SK-N-SH (cell line): ENCODE measurements at regions not wholly inside any gene's neighbourhood (a gene's known extent, or its start where the extent isn't known, plus 50 kb on each side); places are given as distances from the start of the nearest gene placed in this dataset.

ENCODE experiments used
- CTCF ChIA-PET: fragments of 300-600, 350-600 bp; formaldehyde crosslinking; extraction: SDS; loops from one replicate; lab custom pipeline; 2021; lab: Yijun Ruan, JAX
- POLR2A ChIA-PET: fragments of 350-600 bp; sonication (Branson Sonifier 250); formaldehyde crosslinking; extraction: SDS; loops from one replicate; lab custom pipeline; 2020; ENCODE audit warnings: antibody characterized with exemption, inconsistent platforms; lab: Yijun Ruan, JAX
- DNase-seq: peaks from one replicate; pipeline ENCODE4 v3.0.0; 2012
- H2AFZ ChIP-seq: fragments of 200-600 bp; sonication (generic); 2 replicates; pipeline ENCODE4 v1.8.1; 2016; ENCODE audit warnings: antibody characterized with exemption, mild to moderate bottlenecking, low read depth
- H3F3A ChIP-seq: fragments of 200-600 bp; sonication (generic); replicated peaks from 2 replicates; pipeline ENCODE3; 2016; ENCODE audit warnings: antibody characterized with exemption, mild to moderate bottlenecking; ENCODE audit not compliant: insufficient read depth
- H3K27ac ChIP-seq, 2 experiments: fragments of 200-500 bp in 1 of 2; fragments of 200-600 bp in 1 of 2; sonication (Bioruptor generic) in 1 of 2; sonication (generic), shearing (Covaris generic) in 1 of 2; 2 replicates each; pipeline versions ENCODE4 v1.5.1 to v1.6.1; 2014 to 2016; ENCODE audit warnings: low read depth in 2 of 2, inconsistent platforms in 1 of 2, low read length in 1 of 2, mild to moderate bottlenecking in 1 of 2, mixed read lengths in 1 of 2
- H3K27me3 ChIP-seq: fragments of 200-600 bp; sonication (generic), shearing (Covaris generic); 2 replicates; pipeline ENCODE4 v1.6.1; 2016; ENCODE audit warnings: mixed run types; ENCODE audit not compliant: insufficient read depth
- H3K36me3 ChIP-seq, 2 experiments: fragments of 200-500 bp in 1 of 2; fragments of 200-600 bp in 1 of 2; sonication (Bioruptor generic) in 1 of 2; sonication (generic) in 1 of 2; replicated peaks in 1 of 2; 2 replicates each; pipeline versions ENCODE3 to v1.5.1; 2014 to 2016; ENCODE audit warnings: low read length in 1 of 2, mild to moderate bottlenecking in 1 of 2; ENCODE audit not compliant: insufficient read depth in 2 of 2, control insufficient read depth in 1 of 2
- H3K4me1 ChIP-seq, 2 experiments: fragments of 200-500 bp in 1 of 2; fragments of 200-600 bp in 1 of 2; sonication (Bioruptor generic) in 1 of 2; sonication (generic), shearing (Covaris generic) in 1 of 2; 2 replicates each; pipeline versions ENCODE4 v1.5.1 to v1.6.1; 2014 to 2016; ENCODE audit warnings: low read depth in 1 of 2, low read length in 1 of 2, mixed run types in 1 of 2; ENCODE audit not compliant: insufficient read depth in 2 of 2, control insufficient read depth in 1 of 2
- H3K4me2 ChIP-seq: fragments of 200-600 bp; sonication (generic), shearing (Covaris generic); 2 replicates; pipeline ENCODE4 v1.6.1; 2017; ENCODE audit warnings: mixed run types
- H3K4me3 ChIP-seq, 2 experiments: fragments of 200-500 bp in 1 of 2; fragments of 200-600 bp in 1 of 2; sonication (Bioruptor generic) in 1 of 2; sonication (generic), shearing (Covaris generic) in 1 of 2; 2 replicates each; pipeline versions ENCODE4 v1.5.1 to v1.8.1; 2014 to 2016; ENCODE audit warnings: low read depth in 2 of 2, inconsistent platforms in 1 of 2, low read length in 1 of 2, mild to moderate bottlenecking in 1 of 2, mixed read lengths in 1 of 2, moderate library complexity in 1 of 2
- H3K79me2 ChIP-seq: fragments of 200-600 bp; sonication (generic); 2 replicates; pipeline ENCODE4 v1.8.1; 2017; ENCODE audit warnings: mild to moderate bottlenecking; ENCODE audit not compliant: insufficient read depth
- H3K9ac ChIP-seq: fragments of 200-600 bp; sonication (generic); 2 replicates; pipeline ENCODE4 v1.6.1; 2017; ENCODE audit warnings: mixed run types
- H3K9me2 ChIP-seq: fragments of 200-600 bp; sonication (generic); 2 replicates; pipeline ENCODE4 v1.6.1; 2017; ENCODE audit warnings: mixed run types
- H3K9me3 ChIP-seq: fragments of 200-600 bp; sonication (generic); 2 replicates; pipeline ENCODE4 v1.6.1; 2017; ENCODE audit warnings: mixed run types, mild to moderate bottlenecking, moderate library complexity
- H4K20me1 ChIP-seq: fragments of 200-600 bp; sonication (generic); 2 replicates; pipeline ENCODE4 v1.6.1; 2017; ENCODE audit warnings: mild to moderate bottlenecking, mixed run types; ENCODE audit not compliant: insufficient read depth
- CHD2 ChIP-seq: fragments of 150-350 bp; IDR thresholded peaks from 2 replicates; pipeline ENCODE4 v1.6.1; 2018; ENCODE audit warnings: low read length; ENCODE audit not compliant: partially characterized antibody
- ELF1 ChIP-seq: IDR thresholded peaks from 2 replicates; pipeline ENCODE4 v1.4.0; 2012
- FOSL2 ChIP-seq: IDR thresholded peaks from 2 replicates; pipeline ENCODE4 v1.4.0; 2012; ENCODE audit warnings: low read depth, mild to moderate bottlenecking, moderate library complexity, borderline replicate concordance
- FOXJ3 ChIP-seq: sonication (generic); formaldehyde crosslinking; IDR thresholded peaks from 2 replicates; pipeline ENCODE4 v1.5.1; 2020; ENCODE audit warnings: mild to moderate bottlenecking, missing genetic modification reagents
- GABPA ChIP-seq: IDR thresholded peaks from 2 replicates; pipeline ENCODE4 v1.4.0; 2012; ENCODE audit warnings: low read depth, mild to moderate bottlenecking
- GATA2 ChIP-seq: sonication (generic); formaldehyde crosslinking; IDR thresholded peaks from 2 replicates; pipeline ENCODE4 v1.5.0; 2020; ENCODE audit warnings: mild to moderate bottlenecking, missing genetic modification reagents
- IRF3 ChIP-seq: fragments of 150-350 bp; IDR thresholded peaks from 2 replicates; pipeline ENCODE4 v1.6.1; 2016; ENCODE audit warnings: mild to moderate bottlenecking, low read depth, low read length
- JUND ChIP-seq: IDR thresholded peaks from 2 replicates; pipeline ENCODE4 v1.4.0; 2012
- MXI1 ChIP-seq: IDR thresholded peaks from 2 replicates; pipeline ENCODE4 v1.6.1; 2012; ENCODE audit warnings: mild to moderate bottlenecking, low read depth, low read length, improper control_type of control experiment
- NFIC ChIP-seq: IDR thresholded peaks from 2 replicates; pipeline ENCODE4 v1.4.0; 2012; ENCODE audit warnings: borderline replicate concordance
- NRF1 ChIP-seq: IDR thresholded peaks from 2 replicates; pipeline ENCODE4 v1.6.1; 2012; ENCODE audit warnings: low read depth, mild to moderate bottlenecking, low read length
- REST ChIP-seq: IDR thresholded peaks from 2 replicates; pipeline ENCODE4 v1.6.1; 2012; ENCODE audit warnings: mild to moderate bottlenecking, low read depth, low read length, moderate library complexity
- RFX5 ChIP-seq: IDR thresholded peaks from 2 replicates; pipeline ENCODE4 v1.6.1; 2012; ENCODE audit warnings: mild to moderate bottlenecking, improper control_type of control experiment, low read length
- RXRA ChIP-seq: IDR thresholded peaks from 2 replicates; pipeline ENCODE4 v1.4.0; 2012; ENCODE audit warnings: low read depth, mild to moderate bottlenecking, borderline replicate concordance
- SIN3A ChIP-seq: IDR thresholded peaks from 2 replicates; pipeline ENCODE4 v1.6.1; 2012; ENCODE audit warnings: low read depth, mild to moderate bottlenecking, low read length, moderate library complexity, borderline replicate concordance
- TAF1 ChIP-seq: IDR thresholded peaks from 2 replicates; pipeline ENCODE4 v1.6.1; 2012; ENCODE audit warnings: low read depth, mild to moderate bottlenecking, low read length, moderate library complexity, borderline replicate concordance
- TCF12 ChIP-seq: IDR thresholded peaks from 2 replicates; pipeline ENCODE4 v1.4.0; 2012
- USF2 ChIP-seq: fragments of 150-350 bp; IDR thresholded peaks from 2 replicates; pipeline ENCODE4 v1.6.1; 2017; ENCODE audit warnings: antibody characterized with exemption, low read length, low read depth, borderline replicate concordance
- YY1 ChIP-seq: IDR thresholded peaks from 2 replicates; pipeline ENCODE4 v1.4.0; 2012; ENCODE audit warnings: low read depth, mild to moderate bottlenecking
- WGBS: methylation state at CpG from one replicate; pipeline ENCODE4 v1.1.6; 2017; ENCODE audit warnings: low lambda C conversion rate; 5-methylcytosine and 5-hydroxymethylcytosine counted together

GRCh38 chr9:79973627-79974026, 401.9 kb downstream of the TLE4 start:
- POLR2A ChIA-PET, result no interaction called here

GRCh38 chr9:79970146-79970425, 398.3 kb downstream of the TLE4 start:
- WGBS, result 33% methylated on average over 2 of the region's 2 CpGs
- Histone ChIP-seq H3K27me3 (no peaks in the 10 kb centered on the region), H3K4me2 (no peak overlapping the region), H3K4me1 (peaks cover 0 to 3% of the 10 kb centered on the region in 2 experiments; a peak in 1 of 4 replicates), H3K9ac (no peak overlapping the region), H3K27ac (no peak overlapping the region), H3K79me2 (no peaks in the 10 kb centered on the region), H3K9me2 (no peaks in the 10 kb centered on the region), H3K36me3 (no peaks in the 10 kb centered on the region), H3K9me3 (no peaks in the 10 kb centered on the region), H3F3A (no peaks in the 10 kb centered on the region), H3K4me3 (no peak overlapping the region), H4K20me1 (no peaks in the 10 kb centered on the region), H2AFZ (no peak overlapping the region)
- no peak for TF ChIP-seq NRF1
- TF ChIP-seq NFIC, result no peak
- no peak for TF ChIP-seq TCF12
- TF ChIP-seq RFX5, result no peak
- no peak for TF ChIP-seq MXI1
- TF ChIP-seq TAF1, result no peak
- no peak for TF ChIP-seq IRF3
- no peak for TF ChIP-seq JUND
- TF ChIP-seq ELF1, result no peak
- TF ChIP-seq SIN3A, result no peak
- TF ChIP-seq YY1, result no peak
- TF ChIP-seq REST, result no peak
- TF ChIP-seq CHD2, result no peak
- no peak for TF ChIP-seq GATA2 (CRISPR knock-in tag)
- TF ChIP-seq FOSL2, result no peak
- no peak for TF ChIP-seq GABPA
- no peak for TF ChIP-seq RXRA
- ChIA-PET CTCF (no interaction called here), POLR2A (no interaction called here)
- no peak for DNase-seq

More at GRCh38 chr9:79973627-79974026, 401.9 kb downstream of the TLE4 start:
- Histone ChIP-seq H3K36me3 (no peaks in the 10 kb centered on the region), H3K4me2 (no peak overlapping the region), H4K20me1 (no peaks in the 10 kb centered on the region), H3K79me2 (no peaks in the 10 kb centered on the region), H3K9me2 (no peaks in the 10 kb centered on the region), H3K27ac (no peak overlapping the region), H3K4me3 (no peak overlapping the region), H3K4me1 (peaks cover 0 to 3% of the 10 kb centered on the region in 2 experiments; a peak in 1 of 4 replicates), H3K27me3 (no peaks in the 10 kb centered on the region), H3K9me3 (no peaks in the 10 kb centered on the region), H3F3A (no peaks in the 10 kb centered on the region), H2AFZ (no peak overlapping the region), H3K9ac (no peak overlapping the region)
- 51% methylated on average over 3 of the region's 3 CpGs for WGBS
- TF ChIP-seq TCF12, result no peak
- no peak for TF ChIP-seq FOXJ3
- TF ChIP-seq FOSL2, result no peak
- TF ChIP-seq IRF3, result no peak
- no peak for TF ChIP-seq USF2
- CTCF ChIA-PET, result no interaction called here
- no peak for DNase-seq
